ENCODE measurements at regions not wholly inside any gene's neighbourhood (a gene's known extent, or its start where the extent isn't known, plus 50 kb on each side); places are given as distances from the start of the nearest gene placed in this dataset.

DNA sequence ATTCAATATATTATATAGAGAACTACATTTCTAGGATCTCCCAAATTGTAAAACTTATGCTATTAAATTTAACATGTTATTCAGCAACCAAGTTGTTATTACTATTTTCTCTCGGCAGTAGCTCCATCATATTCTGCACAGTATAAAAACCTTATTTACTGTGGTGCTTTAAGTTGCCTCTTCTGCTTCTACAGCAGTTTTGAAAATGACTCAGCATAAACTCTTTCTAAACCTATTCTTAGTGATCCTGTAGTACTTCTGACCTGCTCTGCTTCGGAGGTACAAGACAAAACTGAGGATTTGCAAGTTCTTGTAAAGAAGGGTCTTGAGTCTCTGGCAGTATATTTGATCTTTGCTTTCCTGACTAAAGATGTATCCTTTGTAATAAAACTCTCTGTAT, 567.2 kb downstream of the TMX3 start:
- H3K4me3 ChIP-seq (ENCODE audit: low read length): no peak overlapping the region

DNA sequence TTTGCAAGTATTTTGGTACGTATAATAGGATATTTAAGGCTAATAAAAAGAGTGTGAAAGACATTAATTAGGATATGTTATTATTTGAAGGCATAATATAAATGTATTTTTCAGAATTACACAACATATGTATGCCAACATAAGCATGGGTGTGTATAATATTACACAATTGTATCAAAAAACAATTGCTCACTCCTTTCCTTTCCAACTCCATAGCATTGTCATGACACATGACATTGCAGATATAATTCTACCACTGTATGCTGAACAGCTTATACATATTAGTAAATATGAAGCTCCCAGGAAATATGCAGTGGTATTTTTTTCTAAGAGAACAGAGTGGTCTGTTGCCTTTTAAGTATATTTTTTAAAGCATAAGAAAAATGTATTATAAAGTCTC, 593.1 kb downstream of the TMX3 start:
- ChIA-PET CTCF (no interaction called here), POLR2A (no interaction called here)
- H3K36me3 Mint-ChIP-seq: no peaks in the 10 kb centered on the region
- DNase-seq: no peak
- peaks cover 0 to 10% (median 2%) of the 10 kb centered on the region in 5 donors for H3K9me3 Mint-ChIP-seq
- H3K27me3 ChIP-seq (ENCODE audit: insufficient read depth, low read length, poor library complexity, severe bottlenecking): no peaks in the 10 kb centered on the region
- H3K4me3 ChIP-seq (ENCODE audit: low read length): no peak overlapping the region
- H3K36me3 ChIP-seq (ENCODE audit: insufficient read depth, low read length): no peaks in the 10 kb centered on the region
- no peaks in the 10 kb centered on the region for H3K27me3 Mint-ChIP-seq
- H3K9me3 ChIP-seq (ENCODE audit: low read length): no peaks in the 10 kb centered on the region
- H3K4me3 Mint-ChIP-seq: no peak overlapping the region
- H3K27ac ChIP-seq (ENCODE audit: low read depth, low read length): no peak overlapping the region
- H3K4me1 Mint-ChIP-seq: no peaks in the 10 kb centered on the region
- no peaks in the 10 kb centered on the region for H3K4me1 ChIP-seq (ENCODE audit: insufficient read depth, low read length)
- no peak overlapping the region for H3K27ac Mint-ChIP-seq

More for the DNA sequence above, 567.2 kb downstream of the TMX3 start:
- Histone ChIP-seq H3K4me1 (ENCODE audit: insufficient read depth, low read length) (no peaks in the 10 kb centered on the region), H3K36me3 (ENCODE audit: insufficient read depth, low read length) (no peaks in the 10 kb centered on the region), H3K27me3 (ENCODE audit: insufficient read depth, low read length, poor library complexity, severe bottlenecking) (no peaks in the 10 kb centered on the region), H3K27ac (ENCODE audit: low read depth, low read length) (no peak overlapping the region), H3K9me3 (ENCODE audit: low read length) (no peaks in the 10 kb centered on the region)
- no peak overlapping the region for H3K27ac Mint-ChIP-seq
- H3K9me3 Mint-ChIP-seq: no peaks in the 10 kb centered on the region
- peaks cover 0 to 1% of the 10 kb centered on the region in 2 donors for H3K27me3 Mint-ChIP-seq
- no peak for DNase-seq
- H3K4me3 Mint-ChIP-seq: no peak overlapping the region
- ChIA-PET POLR2A (no interaction called here), CTCF (no interaction called here)
- no peaks in the 10 kb centered on the region for H3K4me1 Mint-ChIP-seq
- no peaks in the 10 kb centered on the region for H3K36me3 Mint-ChIP-seq

GRCh38 chr18:68121308-68121707, 593.6 kb downstream of the TMX3 start:
- H3K36me3 ChIP-seq (ENCODE audit: insufficient read depth, low read length): no peaks in the 10 kb centered on the region

DNA sequence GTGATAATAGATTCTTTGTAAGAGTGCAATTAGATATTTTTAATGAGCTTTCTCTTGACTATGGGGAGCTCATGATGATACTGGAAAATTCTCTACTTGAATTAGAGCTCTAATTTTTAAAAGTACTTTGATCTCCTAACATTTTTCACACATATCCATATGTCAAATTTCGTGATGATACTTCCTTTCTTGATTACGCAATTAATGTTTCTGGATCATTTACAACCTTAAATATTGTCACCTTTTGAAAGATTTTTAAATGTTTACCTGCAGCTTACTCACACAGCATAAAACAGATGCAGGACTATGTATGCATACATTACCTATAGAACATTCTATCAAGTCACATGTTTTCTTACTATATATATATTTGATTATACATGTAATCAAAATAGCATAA, 598.5 kb upstream of the DSEL start:
- Histone ChIP-seq H3K4me1 (ENCODE audit: insufficient read depth, low read length) (no peaks in the 10 kb centered on the region), H3K36me3 (ENCODE audit: insufficient read depth, low read length) (no peaks in the 10 kb centered on the region), H3K27ac (ENCODE audit: low read depth, low read length) (no peak overlapping the region), H3K4me3 (ENCODE audit: low read length) (no peak overlapping the region), H3K9me3 (ENCODE audit: low read length) (no peaks in the 10 kb centered on the region), H3K27me3 (ENCODE audit: insufficient read depth, low read length, poor library complexity, severe bottlenecking) (no peaks in the 10 kb centered on the region)
- no peaks in the 10 kb centered on the region for H3K27me3 Mint-ChIP-seq
- CTCF ChIA-PET: no interaction called here
- H3K9me3 Mint-ChIP-seq: peaks cover 0 to 3% (median 0%) of the 10 kb centered on the region in 5 donors
- no peak overlapping the region for H3K27ac Mint-ChIP-seq
- no peak overlapping the region for H3K4me3 Mint-ChIP-seq
- no peaks in the 10 kb centered on the region for H3K36me3 Mint-ChIP-seq
- no peaks in the 10 kb centered on the region for H3K4me1 Mint-ChIP-seq
- POLR2A ChIA-PET: no interaction called here
- no peak for DNase-seq

More at GRCh38 chr18:68121308-68121707, 593.6 kb downstream of the TMX3 start:
- no peak overlapping the region for H3K27ac Mint-ChIP-seq
- no peaks in the 10 kb centered on the region for H3K27me3 Mint-ChIP-seq
- no peaks in the 10 kb centered on the region for H3K4me1 Mint-ChIP-seq
- Histone ChIP-seq H3K9me3 (ENCODE audit: low read length) (no peaks in the 10 kb centered on the region), H3K4me1 (ENCODE audit: insufficient read depth, low read length) (no peaks in the 10 kb centered on the region), H3K4me3 (ENCODE audit: low read length) (no peak overlapping the region), H3K27ac (ENCODE audit: low read depth, low read length) (no peak overlapping the region), H3K27me3 (ENCODE audit: insufficient read depth, low read length, poor library complexity, severe bottlenecking) (no peaks in the 10 kb centered on the region)
- no peak for DNase-seq
- H3K4me3 Mint-ChIP-seq: no peak overlapping the region
- ChIA-PET POLR2A (no interaction called here), CTCF (no interaction called here)
- H3K36me3 Mint-ChIP-seq: no peaks in the 10 kb centered on the region
- peaks cover 0 to 10% (median 2%) of the 10 kb centered on the region in 5 donors for H3K9me3 Mint-ChIP-seq

GRCh38 chr18:68104036-68104435, 587.5 kb upstream of the DSEL start:
- H3K4me3 Mint-ChIP-seq: no peak overlapping the region
- no peaks in the 10 kb centered on the region for H3K27me3 Mint-ChIP-seq
- H3K9me3 ChIP-seq (ENCODE audit: low read length): no peaks in the 10 kb centered on the region
- H3K4me1 ChIP-seq (ENCODE audit: insufficient read depth, low read length): no peaks in the 10 kb centered on the region
- ChIA-PET POLR2A (no interaction called here), CTCF (no interaction called here)
- H3K36me3 ChIP-seq (ENCODE audit: insufficient read depth, low read length): no peaks in the 10 kb centered on the region
- no peaks in the 10 kb centered on the region for H3K27me3 ChIP-seq (ENCODE audit: insufficient read depth, low read length, poor library complexity, severe bottlenecking)
- H3K4me1 Mint-ChIP-seq: no peaks in the 10 kb centered on the region
- H3K9me3 Mint-ChIP-seq: peaks cover 0 to 3% (median 0%) of the 10 kb centered on the region in 5 donors
- H3K36me3 Mint-ChIP-seq: no peaks in the 10 kb centered on the region
- DNase-seq: no peak
- no peak overlapping the region for H3K27ac Mint-ChIP-seq
- no peak overlapping the region for H3K27ac ChIP-seq (ENCODE audit: low read depth, low read length)
- H3K4me3 ChIP-seq (ENCODE audit: low read length): no peak overlapping the region

- H3K4me1 ChIP-seq (ENCODE audit: insufficient read depth, low read length): no peaks in the 10 kb centered on the region
- H3K4me3 Mint-ChIP-seq: no peak overlapping the region
- H3K36me3 Mint-ChIP-seq: no peaks in the 10 kb centered on the region
- POLR2A ChIA-PET: no interaction called here
- peaks cover 0 to 3% (median 0%) of the 10 kb centered on the region in 5 donors for H3K9me3 Mint-ChIP-seq
- CTCF ChIA-PET: no interaction called here
- no peaks in the 10 kb centered on the region for H3K27me3 ChIP-seq (ENCODE audit: insufficient read depth, low read length, poor library complexity, severe bottlenecking)
- no peak overlapping the region for H3K27ac ChIP-seq (ENCODE audit: low read depth, low read length)
- no peaks in the 10 kb centered on the region for H3K36me3 ChIP-seq (ENCODE audit: insufficient read depth, low read length)
- no peaks in the 10 kb centered on the region for H3K27me3 Mint-ChIP-seq
- no peaks in the 10 kb centered on the region for H3K4me1 Mint-ChIP-seq
- H3K4me3 ChIP-seq (ENCODE audit: low read length): no peak overlapping the region
- no peak overlapping the region for H3K27ac Mint-ChIP-seq
- H3K9me3 ChIP-seq (ENCODE audit: low read length): no peaks in the 10 kb centered on the region
- no peak for DNase-seq
Observed at GRCh38 chr18:68103561-68103960, 587.0 kb upstream of the DSEL start.

GRCh38 chr18:68102117-68102516, 585.6 kb upstream of the DSEL start:
- no peaks in the 10 kb centered on the region for H3K9me3 ChIP-seq (ENCODE audit: low read length)
- Mint-ChIP-seq H3K27me3 (no peaks in the 10 kb centered on the region), H3K9me3 (peaks cover 0 to 3% (median 0%) of the 10 kb centered on the region in 5 donors), H3K4me3 (no peak overlapping the region), H3K4me1 (no peaks in the 10 kb centered on the region), H3K36me3 (no peaks in the 10 kb centered on the region), H3K27ac (no peak overlapping the region)
- ChIA-PET CTCF (no interaction called here), POLR2A (no interaction called here)
- DNase-seq: no peak
- no peak overlapping the region for H3K27ac ChIP-seq (ENCODE audit: low read depth, low read length)
- no peaks in the 10 kb centered on the region for H3K27me3 ChIP-seq (ENCODE audit: insufficient read depth, low read length, poor library complexity, severe bottlenecking)
- H3K36me3 ChIP-seq (ENCODE audit: insufficient read depth, low read length): no peaks in the 10 kb centered on the region
- no peaks in the 10 kb centered on the region for H3K4me1 ChIP-seq (ENCODE audit: insufficient read depth, low read length)
- H3K4me3 ChIP-seq (ENCODE audit: low read length): no peak overlapping the region

DNA sequence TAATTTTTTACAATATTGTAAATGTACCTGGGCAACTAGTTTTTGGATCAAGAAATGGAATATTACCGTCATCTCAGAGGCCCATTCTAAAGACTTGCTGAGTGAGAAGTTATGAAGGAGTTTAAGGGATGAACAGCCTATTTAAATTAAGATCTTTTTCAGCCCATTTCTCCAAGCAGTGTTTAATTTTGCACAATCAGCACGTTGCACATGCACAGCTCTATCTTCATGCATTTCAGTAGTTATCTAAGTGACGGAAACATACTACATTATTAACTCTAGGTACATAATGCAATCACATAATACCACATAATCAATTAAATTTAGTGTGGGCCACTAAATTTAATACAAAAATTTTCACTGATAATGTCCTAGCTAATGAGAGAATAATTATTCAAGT, 582.1 kb upstream of the DSEL start:
- ChIA-PET POLR2A (no interaction called here), CTCF (no interaction called here)
- no peaks in the 10 kb centered on the region for H3K36me3 ChIP-seq (ENCODE audit: insufficient read depth, low read length)
- H3K27ac Mint-ChIP-seq: no peak overlapping the region
- H3K4me3 Mint-ChIP-seq: no peak overlapping the region
- no peaks in the 10 kb centered on the region for H3K4me1 Mint-ChIP-seq
- no peak for DNase-seq
- H3K9me3 ChIP-seq (ENCODE audit: low read length): no peaks in the 10 kb centered on the region
- no peak overlapping the region for H3K27ac ChIP-seq (ENCODE audit: low read depth, low read length)
- no peaks in the 10 kb centered on the region for H3K36me3 Mint-ChIP-seq
- H3K9me3 Mint-ChIP-seq: peaks cover 0 to 3% (median 0%) of the 10 kb centered on the region in 5 donors
- H3K4me1 ChIP-seq (ENCODE audit: insufficient read depth, low read length): no peaks in the 10 kb centered on the region
- H3K27me3 Mint-ChIP-seq: no peaks in the 10 kb centered on the region
- H3K27me3 ChIP-seq (ENCODE audit: insufficient read depth, low read length, poor library complexity, severe bottlenecking): no peaks in the 10 kb centered on the region
- no peak overlapping the region for H3K4me3 ChIP-seq (ENCODE audit: low read length)

DNA sequence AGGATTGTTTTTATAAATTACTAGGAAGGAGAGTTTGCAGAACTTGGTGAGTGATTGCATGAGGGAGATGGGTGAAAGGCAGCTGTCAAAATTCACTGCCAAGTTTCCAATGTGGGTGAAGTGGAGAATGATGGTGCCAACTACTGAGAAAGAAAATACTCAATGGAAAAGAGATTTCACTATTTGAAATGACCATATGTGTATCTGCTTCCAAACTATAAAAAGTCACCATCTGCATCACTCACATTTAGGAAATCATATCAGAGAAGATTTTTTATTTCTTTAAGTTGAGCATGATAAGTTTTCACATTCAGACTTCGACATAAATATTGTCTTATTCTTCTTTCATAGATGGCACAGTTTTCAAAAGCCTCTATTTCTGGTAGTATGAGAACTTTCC, 570.0 kb upstream of the DSEL start:
- no peaks in the 10 kb centered on the region for H3K9me3 ChIP-seq (ENCODE audit: low read length)
- Mint-ChIP-seq H3K4me1 (no peaks in the 10 kb centered on the region), H3K4me3 (no peak overlapping the region), H3K9me3 (peaks cover 0 to 4% (median 0%) of the 10 kb centered on the region in 5 donors), H3K36me3 (no peaks in the 10 kb centered on the region), H3K27ac (no peak overlapping the region), H3K27me3 (no peaks in the 10 kb centered on the region)
- ChIA-PET CTCF (no interaction called here), POLR2A (no interaction called here)
- H3K4me1 ChIP-seq (ENCODE audit: insufficient read depth, low read length): no peaks in the 10 kb centered on the region
- H3K36me3 ChIP-seq (ENCODE audit: insufficient read depth, low read length): no peaks in the 10 kb centered on the region
- H3K27ac ChIP-seq (ENCODE audit: low read depth, low read length): no peak overlapping the region
- no peaks in the 10 kb centered on the region for H3K27me3 ChIP-seq (ENCODE audit: insufficient read depth, low read length, poor library complexity, severe bottlenecking)
- no peak for DNase-seq
- no peak overlapping the region for H3K4me3 ChIP-seq (ENCODE audit: low read length)

All from CD8-positive, alpha-beta memory T cell (primary cell).